H1 (cell line): ENCODE measurements at regions not wholly inside any gene's neighbourhood (a gene's known extent, or its start where the extent isn't known, plus 50 kb on each side); places are given as distances from the start of the nearest gene placed in this dataset.

Source experiments
- CTCF ChIA-PET: fragments of 300-600 bp; sonication (Branson Sonifier 250); formaldehyde crosslinking; loops from one replicate; lab custom pipeline; 2021; ENCODE audit not compliant: partially characterized antibody; lab: Charles Lee
- POLR2A ChIA-PET: fragments of 300-600 bp; sonication (Branson Sonifier 250); formaldehyde crosslinking; loops from one replicate; lab custom pipeline; 2021; ENCODE audit warnings: inconsistent platforms; ENCODE audit not compliant: partially characterized antibody; lab: Charles Lee
- DNase-seq, 2 experiments: peaks; one replicate each; pipeline versions ENCODE4 v3.0.0 to v3.0.0-alpha.2; 2010 to 2022; ENCODE audit warnings: low spot score in 2 of 2, low read depth in 1 of 2, mixed read lengths in 1 of 2
- FAIRE-seq: peaks from 2 replicates; lab custom pipeline; 2011; peaks lifted over from hg19 to GRCh38; lab: Jason Lieb, UNC
- H2AFZ ChIP-seq: 2 replicates; pipeline ENCODE4 v1.8.1; 2012; ENCODE audit warnings: low read length, inconsistent platforms
- H2AK5ac ChIP-seq: 2 replicates; pipeline ENCODE4 v1.6.1; 2013; ENCODE audit warnings: low read depth, low read length
- H2BK120ac ChIP-seq: replicated peaks from 2 replicates; pipeline ENCODE3; 2013; ENCODE audit warnings: low read depth, low read length, inconsistent platforms
- H2BK12ac ChIP-seq: 2 replicates; pipeline ENCODE4 v1.6.1; 2013; ENCODE audit warnings: low read depth, low read length
- H2BK15ac ChIP-seq: 2 replicates; pipeline ENCODE4 v1.6.1; 2013; ENCODE audit warnings: low read length
- H2BK20ac ChIP-seq: 2 replicates; pipeline ENCODE4 v1.6.1; 2013; ENCODE audit warnings: low read length
- H2BK5ac ChIP-seq: 2 replicates; pipeline ENCODE4 v1.6.1; 2013; ENCODE audit warnings: low read depth, low read length
- H3K14ac ChIP-seq: 2 replicates; pipeline ENCODE4 v1.6.1; 2013; ENCODE audit warnings: inconsistent platforms; ENCODE audit not compliant: insufficient read length
- H3K18ac ChIP-seq: 2 replicates; pipeline ENCODE4 v1.6.1; 2013; ENCODE audit warnings: low read length; ENCODE audit errors: extremely low read depth
- H3K23ac ChIP-seq: 2 replicates; pipeline ENCODE4 v1.6.1; 2013; ENCODE audit warnings: inconsistent platforms; ENCODE audit not compliant: insufficient read length
- H3K23me2 ChIP-seq: 2 replicates; pipeline ENCODE4 v1.6.1; 2013; ENCODE audit warnings: low read depth, low read length
- H3K27ac ChIP-seq: 2 replicates; pipeline ENCODE4 v1.6.1; 2011; ENCODE audit warnings: low read depth, low read length, inconsistent platforms
- H3K27me3 ChIP-seq, 4 experiments: replicated peaks in 1 of 4; 1 replicate in 1 of 4; 2 replicates in 3 of 4; pipeline versions ENCODE4 v1.6.1 to v1.8.1; 2011 to 2013; ENCODE audit warnings: low read length in 3 of 4, mild to moderate bottlenecking in 3 of 4, inconsistent platforms in 2 of 4, mixed read lengths in 2 of 4, moderate library complexity in 1 of 4; ENCODE audit not compliant: control insufficient read depth in 3 of 4, insufficient read depth in 3 of 4; ENCODE audit errors: extremely low read depth in 1 of 4
- H3K36me3 ChIP-seq, 4 experiments: 2 replicates each; pipeline versions ENCODE4 v1.6.1 to v1.8.1; 2011 to 2013; ENCODE audit warnings: mild to moderate bottlenecking in 4 of 4, low read length in 3 of 4, moderate library complexity in 2 of 4, control low read depth in 1 of 4, inconsistent platforms in 1 of 4; ENCODE audit not compliant: insufficient read depth in 4 of 4, control insufficient read depth in 2 of 4
- H3K4ac ChIP-seq: replicated peaks from 2 replicates; pipeline ENCODE3; 2013; ENCODE audit warnings: low read length, low read depth, mixed read lengths, inconsistent platforms; ENCODE audit not compliant: insufficient read length
- H3K4me1 ChIP-seq, 4 experiments: replicated peaks in 1 of 4; 1 replicate in 1 of 4; 2 replicates in 3 of 4; pipeline versions ENCODE4 v1.6.1 to v1.8.1; 2011 to 2013; ENCODE audit warnings: low read length in 3 of 4, inconsistent platforms in 2 of 4, mixed read lengths in 1 of 4; ENCODE audit not compliant: insufficient read depth in 4 of 4, control insufficient read depth in 3 of 4
- H3K4me2 ChIP-seq, 2 experiments: 2 replicates each; pipeline versions ENCODE4 v1.6.1 to v1.8.1; 2011 to 2013; ENCODE audit warnings: low read depth in 2 of 2, low read length in 2 of 2, control low read depth in 1 of 2, inconsistent platforms in 1 of 2, mild to moderate bottlenecking in 1 of 2; ENCODE audit not compliant: insufficient read depth in 1 of 2
- H3K4me3 ChIP-seq, 4 experiments: fragments of 200-600, 300-600 bp in 1 of 4; sonication (generic), shearing (Covaris generic), sonication (Bioruptor Twin) in 1 of 4; 2 replicates each; pipeline versions ENCODE4 v1.5.1 to v1.8.1; 2011 to 2016; ENCODE audit warnings: low read length in 4 of 4, low read depth in 3 of 4, control low read depth in 2 of 4, inconsistent platforms in 2 of 4, mild to moderate bottlenecking in 2 of 4, mixed read lengths in 1 of 4, moderate library complexity in 1 of 4; ENCODE audit not compliant: insufficient read depth in 2 of 4; ENCODE audit errors: extremely low read depth in 1 of 4
- H3K56ac ChIP-seq: replicated peaks from 2 replicates; pipeline ENCODE3; 2013; ENCODE audit warnings: low read depth, mild to moderate bottlenecking, mixed read lengths, low read length, inconsistent platforms; ENCODE audit not compliant: insufficient read length
- H3K79me1 ChIP-seq: 2 replicates; pipeline ENCODE4 v1.6.1; 2013; ENCODE audit warnings: low read depth, low read length, control low read depth
- H3K79me2 ChIP-seq, 2 experiments: 2 replicates each; pipeline versions ENCODE4 v1.6.1 to v1.8.1; 2012 to 2013; ENCODE audit warnings: low read length in 2 of 2, mild to moderate bottlenecking in 2 of 2, inconsistent platforms in 1 of 2; ENCODE audit not compliant: insufficient read depth in 2 of 2, control insufficient read depth in 1 of 2
- H3K9ac ChIP-seq, 4 experiments: replicated peaks in 1 of 4; 1 replicate in 1 of 4; 2 replicates in 3 of 4; pipeline versions ENCODE4 v1.6.1 to v1.8.1; 2011 to 2013; ENCODE audit warnings: low read depth in 3 of 4, low read length in 3 of 4, control low read depth in 2 of 4, mild to moderate bottlenecking in 2 of 4, moderate library complexity in 2 of 4, inconsistent platforms in 1 of 4; ENCODE audit errors: extremely low read depth in 1 of 4
- H3K9me3 ChIP-seq, 2 experiments: 2 replicates each; pipeline versions ENCODE4 v1.6.1 to v1.8.1; 2012 to 2013; ENCODE audit warnings: mild to moderate bottlenecking in 2 of 2, moderate library complexity in 2 of 2, control low read depth in 1 of 2, inconsistent platforms in 1 of 2, low read depth in 1 of 2, low read length in 1 of 2, mixed read lengths in 1 of 2; ENCODE audit not compliant: insufficient read depth in 2 of 2
- H4K20me1 ChIP-seq, 2 experiments: replicated peaks in 1 of 2; 2 replicates each; pipeline versions ENCODE3 to v1.8.1; 2011 to 2013; ENCODE audit warnings: inconsistent platforms in 2 of 2, low read length in 2 of 2, mild to moderate bottlenecking in 1 of 2; ENCODE audit not compliant: insufficient read depth in 2 of 2, control insufficient read depth in 1 of 2
- H4K5ac ChIP-seq: 2 replicates; pipeline ENCODE4 v1.6.1; 2013; ENCODE audit warnings: low read length, low read depth, mixed read lengths, inconsistent platforms; ENCODE audit not compliant: insufficient read length
- H4K8ac ChIP-seq: 2 replicates; pipeline ENCODE4 v1.8.0; 2013; ENCODE audit warnings: mild to moderate bottlenecking, moderate library complexity, low read length, inconsistent platforms; ENCODE audit not compliant: insufficient read depth; ENCODE audit errors: extremely low read depth
- H4K91ac ChIP-seq: replicated peaks from 2 replicates; pipeline ENCODE3; 2013; ENCODE audit warnings: low read length, mixed read lengths, inconsistent platforms; ENCODE audit not compliant: insufficient read length
- YY1 ChIP-seq: IDR thresholded peaks from 2 replicates; pipeline ENCODE4 v1.6.1; 2011; ENCODE audit warnings: low read depth, mild to moderate bottlenecking, low read length
- WGBS, 2 experiments: shearing (Covaris generic) in 1 of 2; methylation state at CpG; one replicate each; pipeline versions ENCODE4 v1.1.6 to v1.1.7; 2013 to 2015; ENCODE audit warnings: low lambda C conversion rate in 2 of 2, mixed read lengths in 2 of 2, inconsistent platforms in 1 of 2, low coverage in 1 of 2, missing lambda C conversion rate in 1 of 2; ENCODE audit not compliant: insufficient replicate concordance in 2 of 2, insufficient coverage in 1 of 2, insufficient read length in 1 of 2; ENCODE audit errors: extremely low coverage in 1 of 2, missing lambda C conversion rate in 1 of 2; 5-methylcytosine and 5-hydroxymethylcytosine counted together

DNA sequence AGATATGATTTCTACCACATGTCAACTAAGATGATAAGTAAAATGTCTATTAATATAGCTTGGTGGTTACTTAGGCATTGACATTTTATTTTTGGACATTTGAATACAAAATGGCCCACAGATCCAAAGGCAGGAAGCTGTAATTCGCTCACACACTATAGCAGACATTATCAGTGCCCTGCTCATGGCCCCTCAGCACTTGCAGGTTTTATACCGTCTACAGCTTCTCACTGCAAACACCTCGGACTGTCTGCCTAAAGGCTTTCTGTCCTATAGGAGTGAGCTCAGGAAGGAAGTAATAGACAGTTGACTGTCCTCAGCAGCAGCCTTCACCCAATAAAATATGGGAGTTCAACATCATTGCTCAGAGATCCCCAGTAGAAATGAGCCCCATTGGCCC is 140.8 kb upstream of the RASA1 start:
- no peaks in the 10 kb centered on the region for H3K9me3 ChIP-seq
- no peak overlapping the region for H4K8ac ChIP-seq
- POLR2A ChIA-PET = no interaction called here
- H3K23me2 ChIP-seq = no peaks in the 10 kb centered on the region
- no peaks in the 10 kb centered on the region for H3K79me2 ChIP-seq
- no peaks in the 10 kb centered on the region for H4K20me1 ChIP-seq
- no peak overlapping the region for H3K4me2 ChIP-seq
- no peak overlapping the region for H4K91ac ChIP-seq
- 75% methylated on average over 3 of the region's 3 CpGs; no CpG with 5 or more reads in 1 of the 2 experiments for WGBS, 2 experiments
- no peak overlapping the region for H2BK15ac ChIP-seq
- H2BK5ac ChIP-seq = no peak overlapping the region
- H3K27ac ChIP-seq = no peak overlapping the region
- no peak overlapping the region for H3K14ac ChIP-seq
- TF ChIP-seq YY1 = no peak
- FAIRE-seq (no peak), DNase-seq (no peak)
- H3K4me3 ChIP-seq = no peak overlapping the region
- CTCF ChIA-PET = interaction anchor here (0.7 to 1.5 kb wide), 3 partner anchors 8 to 56 kb away, joined by 3 to 7 read pairs (median 4); no protein-coding TSS in a partner anchor
- no peak overlapping the region for H2AK5ac ChIP-seq
- no peaks in the 10 kb centered on the region for H3K79me1 ChIP-seq
- no peak overlapping the region for H3K18ac ChIP-seq
- no peak overlapping the region for H2BK120ac ChIP-seq
- no peak overlapping the region for H3K4ac ChIP-seq
- no peak overlapping the region for H3K9ac ChIP-seq
- H3K56ac ChIP-seq = no peak overlapping the region
- no peak overlapping the region for H2BK20ac ChIP-seq
- no peaks in the 10 kb centered on the region for H3K27me3 ChIP-seq
- no peak overlapping the region for H4K5ac ChIP-seq
- H2BK12ac ChIP-seq = no peak overlapping the region
- H2AFZ ChIP-seq = no peak overlapping the region
- no peak overlapping the region for H3K23ac ChIP-seq
- no peaks in the 10 kb centered on the region for H3K4me1 ChIP-seq
- H3K36me3 ChIP-seq = no peaks in the 10 kb centered on the region
